Natural killer cell (primary cell): ENCODE measurements at regions not wholly inside any gene's neighbourhood (a gene's known extent, or its start where the extent isn't known, plus 50 kb on each side); places are given as distances from the start of the nearest gene placed in this dataset.

Source experiments
- ATAC-seq, 3 donors: fragments of 150-1000 bp in 2 of 3; fragments of 200-7000 bp in 1 of 3; cut with Tn5 transposase; 1 replicate in 1 of 3; 2 replicates in 2 of 3; pipeline ENCODE4 v1.10.0; 2021; ENCODE audit warnings: mild to moderate bottlenecking in 2 of 3, moderate library complexity in 2 of 3
- DNase-seq, 2 donors: peaks; one replicate each; pipeline versions ENCODE4 v3.0.0 to v3.0.0-alpha.2; 2013 to 2021; ENCODE audit warnings: mixed read lengths in 1 of 2
- H3K27ac ChIP-seq: one replicate; pipeline ENCODE4 v1.5.1; 2013; ENCODE audit warnings: mild to moderate bottlenecking, low read length
- H3K27me3 ChIP-seq: one replicate; pipeline ENCODE4 v1.6.1; 2013; ENCODE audit warnings: low read length; ENCODE audit not compliant: control insufficient read depth, insufficient read depth
- H3K36me3 ChIP-seq: one replicate; pipeline ENCODE4 v1.6.1; 2013; ENCODE audit warnings: low read length; ENCODE audit not compliant: control insufficient read depth, insufficient read depth
- H3K4me1 ChIP-seq: one replicate; pipeline ENCODE4 v1.6.1; 2013; ENCODE audit warnings: low read length; ENCODE audit not compliant: control insufficient read depth, insufficient read depth
- H3K4me3 ChIP-seq: one replicate; pipeline ENCODE4 v1.5.1; 2013; ENCODE audit warnings: low read length
- H3K9me3 ChIP-seq: one replicate; pipeline ENCODE4 v1.6.1; 2013; ENCODE audit warnings: low read length; ENCODE audit not compliant: control insufficient read depth, insufficient read depth
- H3K27ac Mint-ChIP-seq, 2 donors: one replicate each; pipeline ENCODE4 v1.8.0; 2022; ENCODE audit warnings: mild to moderate bottlenecking in 2 of 2, mixed read lengths in 2 of 2, moderate library complexity in 1 of 2
- H3K27me3 Mint-ChIP-seq, 2 donors: one replicate each; pipeline ENCODE4 v1.8.0; 2022; ENCODE audit warnings: low read depth in 2 of 2, mixed read lengths in 2 of 2
- H3K36me3 Mint-ChIP-seq: one replicate; pipeline ENCODE4 v1.8.0; 2022; ENCODE audit warnings: mixed read lengths
- H3K4me1 Mint-ChIP-seq, 2 donors: one replicate each; pipeline ENCODE4 v1.8.0; 2022; ENCODE audit warnings: mixed read lengths in 2 of 2
- H3K4me3 Mint-ChIP-seq: one replicate; pipeline ENCODE4 v1.8.0; 2022; ENCODE audit warnings: mild to moderate bottlenecking, moderate library complexity, mixed read lengths
- H3K9me3 Mint-ChIP-seq, 2 donors: one replicate each; pipeline ENCODE4 v1.8.0; 2022; ENCODE audit warnings: mixed read lengths in 2 of 2
- CTCF ChIP-seq: fragments of 200-600 bp; IDR thresholded peaks from one replicate; pipeline ENCODE4 v1.8.0; 2022; ENCODE audit warnings: antibody characterized with exemption
- WGBS: methylation state at CpG from one replicate; pipeline ENCODE4 v1.1.7; 2013; ENCODE audit warnings: missing lambda C conversion rate; ENCODE audit not compliant: insufficient coverage; 5-methylcytosine and 5-hydroxymethylcytosine counted together
- intact Hi-C: fragments of 100-400 bp; cut with micrococcal nuclease; formaldehyde crosslinking; loops from one replicate; pipeline ENCODE4 v1.14.2; 2022

GRCh38 chr14:78086342-78086741 lies 83.8 kb upstream of the NRXN3 start:
- no peaks in the 10 kb centered on the region for H3K36me3 ChIP-seq
- Mint-ChIP-seq H3K4me3 (no peak overlapping the region), H3K9me3 (no peaks in the 10 kb centered on the region), H3K27me3 (peaks cover 0 to 11% of the 10 kb centered on the region in 2 donors), H3K36me3 (no peaks in the 10 kb centered on the region), H3K27ac (no peak overlapping the region), H3K4me1 (no peaks in the 10 kb centered on the region)
- H3K27me3 ChIP-seq = no peaks in the 10 kb centered on the region
- ATAC-seq (no peak), DNase-seq (no peak)
- intact Hi-C loops = no loop called here
- H3K9me3 ChIP-seq = no peaks in the 10 kb centered on the region
- no peak overlapping the region for H3K27ac ChIP-seq
- H3K4me1 ChIP-seq = no peaks in the 10 kb centered on the region
- no peak overlapping the region for H3K4me3 ChIP-seq
- TF ChIP-seq CTCF = no peak
- WGBS = 83% methylated on average over 4 of the region's 4 CpGs

DNA sequence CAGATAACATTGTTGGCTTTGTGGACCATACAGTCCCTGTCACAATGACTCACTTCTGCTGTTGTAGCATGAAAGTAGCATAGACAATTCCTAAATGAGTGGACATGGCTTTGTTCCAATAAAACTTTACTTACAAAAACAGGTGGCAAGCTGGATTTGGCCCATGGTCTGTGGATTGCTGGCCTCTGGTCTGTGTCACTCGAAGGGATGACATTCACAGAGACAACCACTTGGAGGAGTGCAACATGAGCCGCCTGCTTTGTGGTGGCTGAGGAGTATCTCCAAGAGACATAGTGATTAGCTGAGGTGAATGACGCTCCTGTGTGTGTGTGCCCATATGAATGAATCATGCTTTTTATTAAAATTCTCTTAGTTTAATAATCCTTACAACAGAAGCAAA lies 81.3 kb upstream of the NRXN3 start:
- H3K4me3 Mint-ChIP-seq = no peak overlapping the region

DNA sequence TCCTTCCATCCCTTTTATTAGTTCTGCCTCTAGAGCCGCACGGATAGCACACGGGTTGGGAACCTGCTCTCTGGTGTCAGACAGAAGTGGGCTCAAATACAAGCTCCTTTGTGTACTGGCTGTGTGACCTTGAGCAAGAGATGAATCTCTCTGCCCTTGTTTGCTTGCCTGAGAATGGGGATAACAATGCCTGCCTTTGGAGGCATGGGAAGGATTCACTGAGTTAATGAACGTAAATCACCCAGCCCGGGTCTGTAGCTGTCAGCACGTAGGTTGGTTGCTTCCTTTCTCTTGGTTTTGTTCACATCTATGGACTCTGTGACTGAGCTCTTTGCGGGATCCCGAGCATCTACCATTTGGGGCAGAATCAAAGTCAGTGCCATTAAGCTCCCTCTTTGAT lies 79.3 kb upstream of the NRXN3 start:
- Mint-ChIP-seq H3K4me3 (no peak overlapping the region), H3K9me3 (no peaks in the 10 kb centered on the region), H3K27me3 (peaks cover 0 to 21% of the 10 kb centered on the region in 2 donors), H3K4me1 (no peaks in the 10 kb centered on the region), H3K36me3 (no peaks in the 10 kb centered on the region), H3K27ac (no peak overlapping the region)
- intact Hi-C loops = no loop called here
- DNase-seq (no peak), ATAC-seq (no peak)
- Histone ChIP-seq H3K9me3 (no peaks in the 10 kb centered on the region), H3K27me3 (no peaks in the 10 kb centered on the region), H3K27ac (no peak overlapping the region), H3K4me1 (no peaks in the 10 kb centered on the region), H3K36me3 (no peaks in the 10 kb centered on the region), H3K4me3 (no peak overlapping the region)
- 62% methylated on average over 8 of the region's 8 CpGs for WGBS
- no peak for TF ChIP-seq CTCF

More for the DNA sequence above, 81.3 kb upstream of the NRXN3 start:
- Histone ChIP-seq H3K4me3 (no peak overlapping the region), H3K9me3 (no peaks in the 10 kb centered on the region), H3K27ac (no peak overlapping the region), H3K4me1 (no peaks in the 10 kb centered on the region), H3K27me3 (no peaks in the 10 kb centered on the region), H3K36me3 (no peaks in the 10 kb centered on the region)
- peaks cover 0 to 21% of the 10 kb centered on the region in 2 donors for H3K27me3 Mint-ChIP-seq
- DNase-seq = no peak
- H3K9me3 Mint-ChIP-seq = no peaks in the 10 kb centered on the region
- no peak overlapping the region for H3K27ac Mint-ChIP-seq
- no peak for ATAC-seq
- H3K36me3 Mint-ChIP-seq = no peaks in the 10 kb centered on the region
- no peak for TF ChIP-seq CTCF
- intact Hi-C loops = no loop called here
- no peaks in the 10 kb centered on the region for H3K4me1 Mint-ChIP-seq
- WGBS = 78% methylated on average over 2 of the region's 3 CpGs

DNA sequence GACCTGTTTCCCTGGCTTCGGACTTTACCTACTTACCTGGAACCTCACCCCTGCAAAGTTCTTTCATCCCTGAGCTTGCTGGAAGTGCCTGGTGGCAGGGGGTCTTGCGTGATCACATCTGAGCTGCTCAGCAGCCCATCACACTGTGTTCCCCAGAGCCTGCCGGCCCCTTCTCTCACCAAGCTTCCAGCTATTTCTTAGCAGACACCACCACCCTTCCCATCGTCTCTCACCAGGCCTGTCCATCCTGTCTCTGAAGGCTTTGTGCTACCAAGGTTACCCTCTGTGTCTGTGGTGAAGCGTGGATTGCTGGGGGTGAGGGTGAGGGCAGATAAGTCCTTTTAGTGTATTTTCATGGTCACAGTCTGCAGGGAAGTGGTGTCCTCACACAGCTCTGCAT lies 78.8 kb upstream of the NRXN3 start:
- intact Hi-C loops = no loop called here
- H3K4me3 ChIP-seq = no peak overlapping the region
- Mint-ChIP-seq H3K4me3 (no peak overlapping the region), H3K27me3 (peaks cover 0 to 21% of the 10 kb centered on the region in 2 donors), H3K4me1 (no peaks in the 10 kb centered on the region), H3K36me3 (no peaks in the 10 kb centered on the region), H3K9me3 (no peaks in the 10 kb centered on the region), H3K27ac (no peak overlapping the region)
- no peaks in the 10 kb centered on the region for H3K27me3 ChIP-seq
- no peaks in the 10 kb centered on the region for H3K36me3 ChIP-seq
- WGBS = 76% methylated on average over 4 of the region's 5 CpGs
- no peaks in the 10 kb centered on the region for H3K9me3 ChIP-seq
- H3K4me1 ChIP-seq = no peaks in the 10 kb centered on the region
- DNase-seq = no peak
- no peak for ATAC-seq
- TF ChIP-seq CTCF = no peak
- H3K27ac ChIP-seq = no peak overlapping the region
